SK-N-SH (cell line): ENCODE measurements at regions not wholly inside any gene's neighbourhood (a gene's known extent, or its start where the extent isn't known, plus 50 kb on each side); places are given as distances from the start of the nearest gene placed in this dataset.

Experiments
- CTCF ChIA-PET: fragments of 300-600, 350-600 bp; formaldehyde crosslinking; extraction: SDS; loops from one replicate; lab custom pipeline; 2021; lab: Yijun Ruan, JAX
- POLR2A ChIA-PET: fragments of 350-600 bp; sonication (Branson Sonifier 250); formaldehyde crosslinking; extraction: SDS; loops from one replicate; lab custom pipeline; 2020; ENCODE audit warnings: antibody characterized with exemption, inconsistent platforms; lab: Yijun Ruan, JAX
- DNase-seq: peaks from one replicate; pipeline ENCODE4 v3.0.0; 2012
- H2AFZ ChIP-seq: fragments of 200-600 bp; sonication (generic); 2 replicates; pipeline ENCODE4 v1.8.1; 2016; ENCODE audit warnings: antibody characterized with exemption, mild to moderate bottlenecking, low read depth
- H3F3A ChIP-seq: fragments of 200-600 bp; sonication (generic); replicated peaks from 2 replicates; pipeline ENCODE3; 2016; ENCODE audit warnings: antibody characterized with exemption, mild to moderate bottlenecking; ENCODE audit not compliant: insufficient read depth
- H3K27ac ChIP-seq, 2 experiments: fragments of 200-500 bp in 1 of 2; fragments of 200-600 bp in 1 of 2; sonication (Bioruptor generic) in 1 of 2; sonication (generic), shearing (Covaris generic) in 1 of 2; 2 replicates each; pipeline versions ENCODE4 v1.5.1 to v1.6.1; 2014 to 2016; ENCODE audit warnings: low read depth in 2 of 2, inconsistent platforms in 1 of 2, low read length in 1 of 2, mild to moderate bottlenecking in 1 of 2, mixed read lengths in 1 of 2
- H3K27me3 ChIP-seq: fragments of 200-600 bp; sonication (generic), shearing (Covaris generic); 2 replicates; pipeline ENCODE4 v1.6.1; 2016; ENCODE audit warnings: mixed run types; ENCODE audit not compliant: insufficient read depth
- H3K36me3 ChIP-seq, 2 experiments: fragments of 200-500 bp in 1 of 2; fragments of 200-600 bp in 1 of 2; sonication (Bioruptor generic) in 1 of 2; sonication (generic) in 1 of 2; replicated peaks in 1 of 2; 2 replicates each; pipeline versions ENCODE3 to v1.5.1; 2014 to 2016; ENCODE audit warnings: low read length in 1 of 2, mild to moderate bottlenecking in 1 of 2; ENCODE audit not compliant: insufficient read depth in 2 of 2, control insufficient read depth in 1 of 2
- H3K4me1 ChIP-seq, 2 experiments: fragments of 200-500 bp in 1 of 2; fragments of 200-600 bp in 1 of 2; sonication (Bioruptor generic) in 1 of 2; sonication (generic), shearing (Covaris generic) in 1 of 2; 2 replicates each; pipeline versions ENCODE4 v1.5.1 to v1.6.1; 2014 to 2016; ENCODE audit warnings: low read depth in 1 of 2, low read length in 1 of 2, mixed run types in 1 of 2; ENCODE audit not compliant: insufficient read depth in 2 of 2, control insufficient read depth in 1 of 2
- H3K4me2 ChIP-seq: fragments of 200-600 bp; sonication (generic), shearing (Covaris generic); 2 replicates; pipeline ENCODE4 v1.6.1; 2017; ENCODE audit warnings: mixed run types
- H3K4me3 ChIP-seq, 2 experiments: fragments of 200-500 bp in 1 of 2; fragments of 200-600 bp in 1 of 2; sonication (Bioruptor generic) in 1 of 2; sonication (generic), shearing (Covaris generic) in 1 of 2; 2 replicates each; pipeline versions ENCODE4 v1.5.1 to v1.8.1; 2014 to 2016; ENCODE audit warnings: low read depth in 2 of 2, inconsistent platforms in 1 of 2, low read length in 1 of 2, mild to moderate bottlenecking in 1 of 2, mixed read lengths in 1 of 2, moderate library complexity in 1 of 2
- H3K79me2 ChIP-seq: fragments of 200-600 bp; sonication (generic); 2 replicates; pipeline ENCODE4 v1.8.1; 2017; ENCODE audit warnings: mild to moderate bottlenecking; ENCODE audit not compliant: insufficient read depth
- H3K9ac ChIP-seq: fragments of 200-600 bp; sonication (generic); 2 replicates; pipeline ENCODE4 v1.6.1; 2017; ENCODE audit warnings: mixed run types
- H3K9me2 ChIP-seq: fragments of 200-600 bp; sonication (generic); 2 replicates; pipeline ENCODE4 v1.6.1; 2017; ENCODE audit warnings: mixed run types
- H3K9me3 ChIP-seq: fragments of 200-600 bp; sonication (generic); 2 replicates; pipeline ENCODE4 v1.6.1; 2017; ENCODE audit warnings: mixed run types, mild to moderate bottlenecking, moderate library complexity
- H4K20me1 ChIP-seq: fragments of 200-600 bp; sonication (generic); 2 replicates; pipeline ENCODE4 v1.6.1; 2017; ENCODE audit warnings: mild to moderate bottlenecking, mixed run types; ENCODE audit not compliant: insufficient read depth
- CHD2 ChIP-seq: fragments of 150-350 bp; IDR thresholded peaks from 2 replicates; pipeline ENCODE4 v1.6.1; 2018; ENCODE audit warnings: low read length; ENCODE audit not compliant: partially characterized antibody
- EP300 ChIP-seq, 2 experiments: IDR thresholded peaks; 2 replicates each; pipeline versions ENCODE4 v1.4.0 to v1.6.1; 2012; ENCODE audit warnings: borderline replicate concordance in 1 of 2, low read depth in 1 of 2, low read length in 1 of 2
- EZH2phosphoT487 ChIP-seq: fragments of 200-600 bp; sonication (generic); IDR thresholded peaks from 2 replicates; pipeline ENCODE4 v1.6.1; 2017; ENCODE audit warnings: low read depth, mixed run types, mild to moderate bottlenecking, antibody characterized with exemption, moderate library complexity, borderline replicate concordance
- FOSL2 ChIP-seq: IDR thresholded peaks from 2 replicates; pipeline ENCODE4 v1.4.0; 2012; ENCODE audit warnings: low read depth, mild to moderate bottlenecking, moderate library complexity, borderline replicate concordance
- FOXM1 ChIP-seq: IDR thresholded peaks from 2 replicates; pipeline ENCODE4 v1.4.0; 2012; ENCODE audit warnings: low read depth, mild to moderate bottlenecking
- GABPA ChIP-seq: IDR thresholded peaks from 2 replicates; pipeline ENCODE4 v1.4.0; 2012; ENCODE audit warnings: low read depth, mild to moderate bottlenecking
- GATA2 ChIP-seq: sonication (generic); formaldehyde crosslinking; IDR thresholded peaks from 2 replicates; pipeline ENCODE4 v1.5.0; 2020; ENCODE audit warnings: mild to moderate bottlenecking, missing genetic modification reagents
- IRF3 ChIP-seq: fragments of 150-350 bp; IDR thresholded peaks from 2 replicates; pipeline ENCODE4 v1.6.1; 2016; ENCODE audit warnings: mild to moderate bottlenecking, low read depth, low read length
- JUND ChIP-seq: IDR thresholded peaks from 2 replicates; pipeline ENCODE4 v1.4.0; 2012
- MEF2A ChIP-seq: IDR thresholded peaks from 2 replicates; pipeline ENCODE4 v1.4.0; 2012; ENCODE audit warnings: low read depth, borderline replicate concordance
- PBX3 ChIP-seq: IDR thresholded peaks from 2 replicates; pipeline ENCODE4; 2012
- POLR2AphosphoS5 ChIP-seq: IDR thresholded peaks from 2 replicates; pipeline ENCODE4 v1.6.1; 2012; ENCODE audit warnings: low read depth, low read length
- RCOR1 ChIP-seq: fragments of 150-350 bp; IDR thresholded peaks from 2 replicates; pipeline ENCODE4 v1.6.1; 2017; ENCODE audit warnings: antibody characterized with exemption, low read length
- RXRA ChIP-seq: IDR thresholded peaks from 2 replicates; pipeline ENCODE4 v1.4.0; 2012; ENCODE audit warnings: low read depth, mild to moderate bottlenecking, borderline replicate concordance
- TEAD4 ChIP-seq: IDR thresholded peaks from 2 replicates; pipeline ENCODE4 v1.4.0; 2012; ENCODE audit warnings: mild to moderate bottlenecking, borderline replicate concordance; ENCODE audit not compliant: insufficient read depth
- USF2 ChIP-seq: fragments of 150-350 bp; IDR thresholded peaks from 2 replicates; pipeline ENCODE4 v1.6.1; 2017; ENCODE audit warnings: antibody characterized with exemption, low read length, low read depth, borderline replicate concordance
- ZBTB33 ChIP-seq: IDR thresholded peaks from 2 replicates; pipeline ENCODE4 v1.4.0; 2012; ENCODE audit warnings: low read depth, borderline replicate concordance
- WGBS: methylation state at CpG from one replicate; pipeline ENCODE4 v1.1.6; 2017; ENCODE audit warnings: low lambda C conversion rate; 5-methylcytosine and 5-hydroxymethylcytosine counted together

- 0% methylated on average over 2 of the region's 2 CpGs for WGBS
- Histone ChIP-seq H3K9ac (no peak overlapping the region), H3K9me2 (no peaks in the 10 kb centered on the region), H3K4me2 (no peak overlapping the region), H3K36me3 (no peaks in the 10 kb centered on the region), H2AFZ (no peak overlapping the region), H3F3A (no peaks in the 10 kb centered on the region), H3K4me1 (no peaks in the 10 kb centered on the region), H3K27me3 (no peaks in the 10 kb centered on the region), H3K27ac (no peak overlapping the region), H4K20me1 (no peaks in the 10 kb centered on the region), H3K4me3 (no peak overlapping the region), H3K79me2 (no peaks in the 10 kb centered on the region), H3K9me3 (no peaks in the 10 kb centered on the region)
- no peak for TF ChIP-seq IRF3
- no peak for TF ChIP-seq RXRA
- no peak for TF ChIP-seq JUND
- TF ChIP-seq FOXM1, result no peak
- TF ChIP-seq GABPA, result no peak
- TF ChIP-seq EZH2phosphoT487, result no peak
- DNase-seq, result no peak
- CTCF ChIA-PET, result interaction anchor here (0.6 kb wide), 1 partner anchor 52 kb away, joined by 3 read pairs; no protein-coding TSS in a partner anchor
- POLR2A ChIA-PET, result no interaction called here
These were observed 296.3 kb upstream of the NMUR2 start for GRCh38 chr5:152701305-152701949.

GRCh38 chr5:152704286-152704685 is 299.2 kb upstream of the NMUR2 start:
- 44% methylated on average over 1 of the region's 1 CpG for WGBS
- POLR2A ChIA-PET, result no interaction called here
- H3K27me3 ChIP-seq, result no peaks in the 10 kb centered on the region
- H3K9me2 ChIP-seq, result no peaks in the 10 kb centered on the region
- H3K9me3 ChIP-seq, result no peaks in the 10 kb centered on the region
- CTCF ChIA-PET, result no interaction called here
- no peaks in the 10 kb centered on the region for H3K79me2 ChIP-seq
- no peak overlapping the region for H3K9ac ChIP-seq
- no peak overlapping the region for H3K4me3 ChIP-seq
- H3K27ac ChIP-seq, result no peak overlapping the region
- no peak for DNase-seq
- H3K36me3 ChIP-seq, result no peaks in the 10 kb centered on the region
- TF ChIP-seq GATA2 (CRISPR knock-in tag), result no peak
- no peak for TF ChIP-seq ZBTB33
- TF ChIP-seq MEF2A, result no peak
- no peak for TF ChIP-seq POLR2AphosphoS5
- TF ChIP-seq EP300 (IDR thresholded peaks at IDR 0.05; ENCODE audit: borderline replicate concordance in 1 of 2, low read depth in 1 of 2, low read length in 1 of 2), result no peak
- no peak for TF ChIP-seq CHD2
- TF ChIP-seq RCOR1, result no peak
- TF ChIP-seq TEAD4, result no peak
- no peak for TF ChIP-seq FOSL2
- no peak for TF ChIP-seq PBX3
- TF ChIP-seq JUND, result no peak
- TF ChIP-seq USF2, result no peak
- no peak for TF ChIP-seq GABPA
- H3K4me2 ChIP-seq, result no peak overlapping the region
- H4K20me1 ChIP-seq, result no peaks in the 10 kb centered on the region
- H2AFZ ChIP-seq, result no peak overlapping the region
- H3K4me1 ChIP-seq, result no peaks in the 10 kb centered on the region
- H3F3A ChIP-seq, result no peaks in the 10 kb centered on the region
